ENCODE measurements at regions not wholly inside any gene's neighbourhood (a gene's known extent, or its start where the extent isn't known, plus 50 kb on each side); places are given as distances from the start of the nearest gene placed in this dataset.
"Not testable (repeated sequence)": the region's sequence is repeated elsewhere in the genome, so short reads cannot be mapped to it uniquely, and the experiment has no call there.

GRCh38 chr17:54537656-54538055, 363.0 kb upstream of the TOM1L1 start:
- DNase-seq (ENCODE audit: low read depth), result no peak
- no peak for TF ChIP-seq CTCF (conservative IDR thresholded peaks at IDR 0.05; ENCODE audit: low read length)
- no peak overlapping the region for H3K4me3 ChIP-seq (ENCODE audit: low read length)

GRCh38 chr17:54544249-54544648, 356.4 kb upstream of the TOM1L1 start:
- DNase-seq (ENCODE audit: low read depth), result no peak
- no peak overlapping the region for H3K4me3 ChIP-seq (ENCODE audit: low read length)
- no peak for TF ChIP-seq CTCF (conservative IDR thresholded peaks at IDR 0.05; ENCODE audit: low read length)

- no peak for TF ChIP-seq CTCF (conservative IDR thresholded peaks at IDR 0.05; ENCODE audit: low read length)
- H3K4me3 ChIP-seq (ENCODE audit: low read length), result no peak overlapping the region
- DNase-seq (ENCODE audit: low read depth), result no peak
Observed at GRCh38 chr17:54559883-54560282, 340.8 kb upstream of the TOM1L1 start.

GRCh38 chr17:54608634-54609155, 292.0 kb upstream of the TOM1L1 start:
- no peak for TF ChIP-seq CTCF (conservative IDR thresholded peaks at IDR 0.05; ENCODE audit: low read length)
- no peak for DNase-seq (ENCODE audit: low read depth)
- no peak overlapping the region for H3K4me3 ChIP-seq (ENCODE audit: low read length)

GRCh38 chr17:54620399-54620978, 280.2 kb upstream of the TOM1L1 start:
- TF ChIP-seq CTCF (conservative IDR thresholded peaks at IDR 0.05; ENCODE audit: low read length), result no peak
- no peak overlapping the region for H3K4me3 ChIP-seq (ENCODE audit: low read length)
- no peak for DNase-seq (ENCODE audit: low read depth)

- no peak overlapping the region for H3K4me3 ChIP-seq (ENCODE audit: low read length)
- no peak for TF ChIP-seq CTCF (conservative IDR thresholded peaks at IDR 0.05; ENCODE audit: low read length)
- DNase-seq (ENCODE audit: low read depth), result no peak
Observed at GRCh38 chr17:54623746-54624145, 276.9 kb upstream of the TOM1L1 start.

- no peak overlapping the region for H3K4me3 ChIP-seq (ENCODE audit: low read length)
- no peak for DNase-seq (ENCODE audit: low read depth)
- TF ChIP-seq CTCF (conservative IDR thresholded peaks at IDR 0.05; ENCODE audit: low read length), result no peak
Observed at GRCh38 chr17:54626146-54626703, 274.4 kb upstream of the TOM1L1 start.

GRCh38 chr17:54639426-54639825, 261.2 kb upstream of the TOM1L1 start:
- not testable (repeated sequence) for H3K4me3 ChIP-seq (ENCODE audit: low read length); DNase-seq (ENCODE audit: low read depth)

Data from AG10803 (cell line).